GM21360 (cell line): ENCODE measurements at regions not wholly inside any gene's neighbourhood (a gene's known extent, or its start where the extent isn't known, plus 50 kb on each side); places are given as distances from the start of the nearest gene placed in this dataset.
"Not testable (repeated sequence)": the region's sequence is repeated elsewhere in the genome, so short reads cannot be mapped to it uniquely, and the experiment has no call there.

Experiments used
- ATAC-seq: cut with Tn5 transposase; IDR thresholded peaks from one replicate; pipeline ENCODE4 v1.9.1; 2021; ENCODE audit warnings: mild to moderate bottlenecking, moderate library complexity; ENCODE audit not compliant: unreplicated experiment

- ATAC-seq, result no peak
Observed at GRCh38 chr12:89775063-89775985, 66.7 kb upstream of the ATP2B1 start.

GRCh38 chr12:89774645-89775044 lies 66.0 kb upstream of the ATP2B1 start:
- ATAC-seq, result no peak

GRCh38 chr12:89770391-89770790 lies 61.8 kb upstream of the ATP2B1 start:
- no peak for ATAC-seq

GRCh38 chr12:89769483-89769818 lies 60.8 kb upstream of the ATP2B1 start:
- no peak for ATAC-seq

GRCh38 chr12:89768586-89769482 lies 60.2 kb upstream of the ATP2B1 start:
- no peak for ATAC-seq

GRCh38 chr12:89765959-89766824 lies 57.6 kb upstream of the ATP2B1 start:
- peak; percentile 88 for ATAC-seq

- ATAC-seq, result not testable (repeated sequence)
Observed at GRCh38 chr12:89764164-89764563, 55.5 kb upstream of the ATP2B1 start.

- ATAC-seq, result no peak
Observed at GRCh38 chr12:89762498-89763170, 54.0 kb upstream of the ATP2B1 start.

- ATAC-seq, result no peak
Observed at GRCh38 chr12:89760783-89761182, 52.1 kb upstream of the ATP2B1 start.
